H9 (cell line): ENCODE measurements at regions not wholly inside any gene's neighbourhood (a gene's known extent, or its start where the extent isn't known, plus 50 kb on each side); places are given as distances from the start of the nearest gene placed in this dataset.

Experiments used
- DNase-seq: peaks from one replicate; pipeline ENCODE4 v3.0.0-alpha.2; 2017
- H2AFZ ChIP-seq: one replicate; pipeline ENCODE4 v1.6.1; 2013; ENCODE audit warnings: mild to moderate bottlenecking, low read length, control low read depth, moderate library complexity
- H2AK5ac ChIP-seq: 2 replicates; pipeline ENCODE4 v1.6.1; 2013; ENCODE audit warnings: low read length, control low read depth, mixed read lengths; ENCODE audit not compliant: insufficient read length
- H2BK120ac ChIP-seq: one replicate; pipeline ENCODE4 v1.6.1; 2013; ENCODE audit warnings: low read depth, mild to moderate bottlenecking, low read length, control low read depth, inconsistent platforms; ENCODE audit not compliant: poor library complexity, severe bottlenecking
- H2BK12ac ChIP-seq: 2 replicates; pipeline ENCODE4 v1.6.1; 2013; ENCODE audit warnings: low read length, control low read depth, mixed read lengths, low read depth; ENCODE audit not compliant: insufficient read length
- H2BK15ac ChIP-seq: 2 replicates; pipeline ENCODE4 v1.6.1; 2013; ENCODE audit warnings: low read depth, low read length, control low read depth
- H2BK20ac ChIP-seq: one replicate; pipeline ENCODE4 v1.6.1; 2013; ENCODE audit warnings: low read depth, mild to moderate bottlenecking, low read length, control low read depth, inconsistent platforms; ENCODE audit not compliant: poor library complexity, severe bottlenecking
- H2BK5ac ChIP-seq: 2 replicates; pipeline ENCODE4 v1.6.1; 2013; ENCODE audit warnings: low read length, control low read depth, mixed read lengths; ENCODE audit not compliant: insufficient read length
- H3K14ac ChIP-seq: 2 replicates; pipeline ENCODE4 v1.6.1; 2013; ENCODE audit warnings: low read length, control low read depth; ENCODE audit not compliant: insufficient read depth
- H3K18ac ChIP-seq: 2 replicates; pipeline ENCODE4 v1.6.1; 2013; ENCODE audit warnings: low read depth, mild to moderate bottlenecking, mixed read lengths, low read length, control low read depth; ENCODE audit not compliant: insufficient read length
- H3K23ac ChIP-seq: 2 replicates; pipeline ENCODE4 v1.6.1; 2013; ENCODE audit warnings: low read length, control low read depth, mixed read lengths, low read depth; ENCODE audit not compliant: insufficient read length
- H3K23me2 ChIP-seq: 2 replicates; pipeline ENCODE4 v1.6.1; 2013; ENCODE audit warnings: low read depth, mild to moderate bottlenecking, mixed read lengths, low read length, control low read depth; ENCODE audit not compliant: insufficient read length, poor library complexity, severe bottlenecking
- H3K27ac ChIP-seq: 2 replicates; pipeline ENCODE4 v1.5.1; 2013; ENCODE audit warnings: low read length, control low read depth, mixed read lengths, low read depth; ENCODE audit not compliant: insufficient read length
- H3K27me3 ChIP-seq: 2 replicates; pipeline ENCODE4 v1.6.1; 2013; ENCODE audit warnings: low read length, control low read depth, inconsistent platforms; ENCODE audit not compliant: insufficient read depth
- H3K4ac ChIP-seq: 2 replicates; pipeline ENCODE4 v1.6.1; 2013; ENCODE audit warnings: low read depth, mild to moderate bottlenecking, control low read depth, inconsistent platforms, low read length, moderate library complexity
- H3K4me1 ChIP-seq: 2 replicates; pipeline ENCODE4 v1.6.1; 2013; ENCODE audit warnings: low read length, control low read depth, inconsistent platforms; ENCODE audit not compliant: insufficient read depth
- H3K4me2 ChIP-seq: 2 replicates; pipeline ENCODE4 v1.6.1; 2013; ENCODE audit warnings: low read length, control low read depth, mixed read lengths; ENCODE audit not compliant: insufficient read length, insufficient read depth
- H3K56ac ChIP-seq: 2 replicates; pipeline ENCODE4 v1.6.1; 2013; ENCODE audit warnings: low read depth, mild to moderate bottlenecking, mixed read lengths, low read length, control low read depth; ENCODE audit not compliant: insufficient read length
- H3K79me1 ChIP-seq: 2 replicates; pipeline ENCODE4 v1.6.1; 2013; ENCODE audit warnings: low read depth, mild to moderate bottlenecking, moderate library complexity, low read length, control low read depth, inconsistent platforms; ENCODE audit not compliant: insufficient read depth, poor library complexity, severe bottlenecking
- H3K79me2 ChIP-seq: 2 replicates; pipeline ENCODE4 v1.6.1; 2013; ENCODE audit warnings: low read length, control low read depth, inconsistent platforms; ENCODE audit not compliant: insufficient read depth
- H3K9ac ChIP-seq: 2 replicates; pipeline ENCODE4 v1.6.1; 2013; ENCODE audit warnings: low read length, control low read depth, mixed read lengths; ENCODE audit not compliant: insufficient read length; ENCODE audit errors: extremely low read depth
- H3K9me3 ChIP-seq: one replicate; pipeline ENCODE4 v1.6.1; 2013; ENCODE audit warnings: low read depth, low read length, inconsistent platforms; ENCODE audit not compliant: control insufficient read depth
- H3T11ph ChIP-seq: one replicate; pipeline ENCODE4 v1.6.1; 2013; ENCODE audit warnings: mild to moderate bottlenecking, low read length, control low read depth, inconsistent platforms
- H4K20me1 ChIP-seq: one replicate; pipeline ENCODE4 v1.6.1; 2013; ENCODE audit not compliant: control insufficient read depth, insufficient read length, insufficient read depth
- H4K5ac ChIP-seq: 2 replicates; pipeline ENCODE4 v1.6.1; 2013; ENCODE audit warnings: low read depth, mild to moderate bottlenecking, mixed read lengths, low read length, control low read depth; ENCODE audit not compliant: insufficient read length
- H4K8ac ChIP-seq: replicated peaks from 2 replicates; pipeline ENCODE4 v1.6.1; 2013; ENCODE audit warnings: low read length, control low read depth, mixed read lengths, low read depth; ENCODE audit not compliant: insufficient read length
- H4K91ac ChIP-seq: 2 replicates; pipeline ENCODE4 v1.6.1; 2013; ENCODE audit warnings: low read depth, mild to moderate bottlenecking, moderate library complexity, mixed read lengths, low read length, control low read depth; ENCODE audit not compliant: insufficient read length
- H3K27ac Mint-ChIP-seq, 3 experiments: 2 replicates in 2 of 3; 3 replicates in 1 of 3; pipeline ENCODE4 v1.8.0; 2020 to 2021; ENCODE audit warnings: mixed read lengths in 3 of 3, mild to moderate bottlenecking in 1 of 3, moderate library complexity in 1 of 3
- H3K27me3 Mint-ChIP-seq: 2 replicates; pipeline ENCODE4 v1.8.0; 2021; ENCODE audit warnings: low read depth, mild to moderate bottlenecking, moderate library complexity, mixed read lengths
- H3K36me3 Mint-ChIP-seq, 3 experiments: 2 replicates in 2 of 3; 3 replicates in 1 of 3; pipeline ENCODE4 v1.8.0; 2020 to 2021; ENCODE audit warnings: low read depth in 3 of 3, mixed read lengths in 3 of 3; ENCODE audit not compliant: insufficient read depth in 1 of 3
- H3K4me1 Mint-ChIP-seq, 2 experiments: 2 replicates each; pipeline ENCODE4 v1.8.0; 2020; ENCODE audit warnings: mixed read lengths in 2 of 2
- H3K4me3 Mint-ChIP-seq, 2 experiments: 2 replicates in 1 of 2; 3 replicates in 1 of 2; pipeline ENCODE4 v1.8.0; 2020 to 2021; ENCODE audit warnings: mild to moderate bottlenecking in 2 of 2, mixed read lengths in 2 of 2, moderate library complexity in 1 of 2
- H3K9me3 Mint-ChIP-seq, 2 experiments: 2 replicates in 1 of 2; 3 replicates in 1 of 2; pipeline ENCODE4 v1.8.0; 2020; ENCODE audit warnings: mild to moderate bottlenecking in 2 of 2, mixed read lengths in 2 of 2, moderate library complexity in 1 of 2
- CTCF ChIP-seq: fragments of 200-600 bp; sonication (generic); conservative IDR thresholded peaks from 3 replicates; pipeline ENCODE4 v1.8.0; 2021; ENCODE audit warnings: antibody characterized with exemption, mild to moderate bottlenecking
- WGBS: extraction: QIAGEN DNeasy Blood & Tissue Kit; methylation state at CpG from one replicate; pipeline ENCODE4 v1.1.7; 2013; ENCODE audit warnings: missing lambda C conversion rate, low lambda C conversion rate, mixed read lengths; ENCODE audit not compliant: insufficient read length; ENCODE audit errors: extremely low coverage; 5-methylcytosine and 5-hydroxymethylcytosine counted together

- Histone ChIP-seq H3K18ac (no peak overlapping the region), H2BK20ac (no peak overlapping the region), H4K8ac (no peak overlapping the region), H4K5ac (no peak overlapping the region), H3K9me3 (no peaks in the 10 kb centered on the region), H2BK120ac (no peak overlapping the region), H3T11ph (no peak overlapping the region), H2AK5ac (no peak overlapping the region), H3K23ac (no peak overlapping the region), H3K79me2 (no peaks in the 10 kb centered on the region), H3K27ac (no peak overlapping the region), H4K91ac (no peak overlapping the region), H3K4me2 (no peak overlapping the region), H2BK12ac (no peak overlapping the region), H2AFZ (no peak overlapping the region), H3K9ac (no peak overlapping the region), H2BK5ac (no peak overlapping the region), H3K23me2 (no peaks in the 10 kb centered on the region), H3K4ac (no peak overlapping the region), H2BK15ac (no peak overlapping the region), H3K4me1 (no peaks in the 10 kb centered on the region), H3K79me1 (no peaks in the 10 kb centered on the region), H3K14ac (no peak overlapping the region), H3K56ac (no peak overlapping the region), H4K20me1 (no peaks in the 10 kb centered on the region), H3K27me3 (no peaks in the 10 kb centered on the region)
- DNase-seq: no peak
- Mint-ChIP-seq H3K27ac (no peak overlapping the region; a peak in 1 of 7 replicates), H3K4me1 (no peaks in the 10 kb centered on the region), H3K9me3 (no peaks in the 10 kb centered on the region), H3K36me3 (no peaks in the 10 kb centered on the region), H3K27me3 (no peaks in the 10 kb centered on the region; the same call in 1 of the 2 replicates), H3K4me3 (no peak overlapping the region)
- WGBS: no CpG with 5 or more reads among the region's 7 CpGs
- TF ChIP-seq CTCF: no peak
Measured at GRCh38 chr17:62882284-62882683, 74.2 kb upstream of the MARCHF10 start.
